Activated CD8-positive, alpha-beta T cell treated with anti-CD3 and anti-CD28 coated beads for 36 hours (primary cell): ENCODE measurements at regions not wholly inside any gene's neighbourhood (a gene's known extent, or its start where the extent isn't known, plus 50 kb on each side); places are given as distances from the start of the nearest gene placed in this dataset.
"Not testable (repeated sequence)": the region's sequence is repeated elsewhere in the genome, so short reads cannot be mapped to it uniquely, and the experiment has no call there.

Experiments used
- ATAC-seq: fragments of 200-7000 bp; cut with Tn5 transposase; one replicate; pipeline ENCODE4 v1.10.0; 2021; ENCODE audit warnings: mild to moderate bottlenecking, moderate library complexity
- CTCF ChIA-PET: fragments of 350-600 bp; sonication (Branson Sonifier 250); formaldehyde crosslinking; loops from one replicate; lab custom pipeline; 2021; ENCODE audit warnings: antibody characterized with exemption; lab: Charles Lee
- POLR2A ChIA-PET: fragments of 350-600 bp; sonication (Branson Sonifier 250); formaldehyde crosslinking; loops from one replicate; lab custom pipeline; 2021; ENCODE audit warnings: antibody characterized with exemption; lab: Charles Lee
- DNase-seq: peaks from one replicate; pipeline ENCODE4 v3.0.0-alpha.2; 2020
- H3K27ac Mint-ChIP-seq: one replicate; pipeline ENCODE4 v1.8.0; 2021; ENCODE audit warnings: mild to moderate bottlenecking, mixed read lengths
- H3K27me3 Mint-ChIP-seq: one replicate; pipeline ENCODE4 v1.8.0; 2021; ENCODE audit warnings: mixed read lengths
- H3K36me3 Mint-ChIP-seq: one replicate; pipeline ENCODE4 v1.8.0; 2021; ENCODE audit warnings: low read depth, mixed read lengths
- H3K4me1 Mint-ChIP-seq: one replicate; pipeline ENCODE4 v1.8.0; 2021; ENCODE audit warnings: low read depth, mixed read lengths
- H3K4me3 Mint-ChIP-seq: one replicate; pipeline ENCODE4 v1.8.0; 2021; ENCODE audit warnings: mild to moderate bottlenecking, moderate library complexity, mixed read lengths
- H3K9me3 Mint-ChIP-seq: one replicate; pipeline ENCODE4 v1.8.0; 2021; ENCODE audit warnings: mixed read lengths
- CTCF ChIP-seq: fragments of 200-600 bp; IDR thresholded peaks from one replicate; pipeline ENCODE4 v1.8.0; 2022; ENCODE audit warnings: antibody characterized with exemption, mild to moderate bottlenecking
- intact Hi-C: fragments of 100-400 bp; cut with micrococcal nuclease; formaldehyde crosslinking; loops from one replicate; pipeline ENCODE4 v1.10.0; 2022

GRCh38 chr3:21955406-21955805, 204.4 kb upstream of the ZNF385D start:
- POLR2A ChIA-PET, result interaction anchor here (0.7 kb wide), 1 partner anchor 24 kb away, joined by 3 read pairs; no protein-coding TSS in a partner anchor
- Mint-ChIP-seq H3K36me3 (no peaks in the 10 kb centered on the region), H3K27ac (no peak overlapping the region), H3K27me3 (no peaks in the 10 kb centered on the region), H3K9me3 (peaks cover 4% of the 10 kb centered on the region), H3K4me1 (no peaks in the 10 kb centered on the region), H3K4me3 (no peak overlapping the region)
- ATAC-seq (no peak), DNase-seq (no peak)
- no peak for TF ChIP-seq CTCF
- intact Hi-C loops, result no loop called here
- CTCF ChIA-PET, result no interaction called here

- no peaks in the 10 kb centered on the region for H3K27me3 Mint-ChIP-seq
- H3K27ac Mint-ChIP-seq, result no peak overlapping the region
Measured at GRCh38 chr3:21960033-21960432, 209.0 kb upstream of the ZNF385D start.

GRCh38 chr3:21962456-21962855, 211.4 kb upstream of the ZNF385D start:
- peaks cover 6% of the 10 kb centered on the region for H3K9me3 Mint-ChIP-seq
- ATAC-seq, result no peak
- H3K36me3 Mint-ChIP-seq, result no peaks in the 10 kb centered on the region
- H3K4me1 Mint-ChIP-seq, result no peaks in the 10 kb centered on the region
- TF ChIP-seq CTCF, result no peak
- H3K27me3 Mint-ChIP-seq, result no peaks in the 10 kb centered on the region
- DNase-seq, result no peak
- H3K4me3 Mint-ChIP-seq, result no peak overlapping the region
- intact Hi-C loops, result no loop called here
- H3K27ac Mint-ChIP-seq, result no peak overlapping the region
- POLR2A ChIA-PET, result no interaction called here
- CTCF ChIA-PET, result no interaction called here

More at GRCh38 chr3:21960033-21960432, 209.0 kb upstream of the ZNF385D start:
- DNase-seq (no peak), ATAC-seq (no peak)
- Mint-ChIP-seq H3K9me3 (peaks cover 6% of the 10 kb centered on the region), H3K36me3 (no peaks in the 10 kb centered on the region), H3K4me3 (no peak overlapping the region), H3K4me1 (no peaks in the 10 kb centered on the region)
- TF ChIP-seq CTCF, result no peak
- POLR2A ChIA-PET, result no interaction called here
- CTCF ChIA-PET, result no interaction called here
- intact Hi-C loops, result no loop called here

- CTCF ChIA-PET, DNase-seq, H3K27me3 Mint-ChIP-seq, H3K4me1 Mint-ChIP-seq, H3K27ac Mint-ChIP-seq, H3K4me3 Mint-ChIP-seq, H3K36me3 Mint-ChIP-seq, POLR2A ChIA-PET, intact Hi-C loops, ATAC-seq, H3K9me3 Mint-ChIP-seq: not testable (repeated sequence)
Measured at GRCh38 chr3:21966457-21966856, 215.4 kb upstream of the ZNF385D start.

GRCh38 chr3:21979706-21980105, 228.7 kb upstream of the ZNF385D start:
- H3K4me1 Mint-ChIP-seq, result no peaks in the 10 kb centered on the region
- H3K27ac Mint-ChIP-seq, result no peak overlapping the region
- no peak for TF ChIP-seq CTCF
- DNase-seq, result no peak
- intact Hi-C loops, result no loop called here
- H3K36me3 Mint-ChIP-seq, result no peaks in the 10 kb centered on the region
- no peaks in the 10 kb centered on the region for H3K27me3 Mint-ChIP-seq
- ATAC-seq, result no peak
- H3K9me3 Mint-ChIP-seq, result peaks cover 10% of the 10 kb centered on the region
- H3K4me3 Mint-ChIP-seq, result no peak overlapping the region
- POLR2A ChIA-PET, result interaction anchor here (0.6 kb wide), 1 partner anchor 25 kb away, joined by 3 read pairs; no protein-coding TSS in a partner anchor
- CTCF ChIA-PET, result no interaction called here
